Prostate gland (tissue), 2 donors: ENCODE measurements at regions not wholly inside any gene's neighbourhood (a gene's known extent, or its start where the extent isn't known, plus 50 kb on each side); places are given as distances from the start of the nearest gene placed in this dataset.

ENCODE experiments used
- CTCF ChIP-seq, 4 experiments: fragments of 200-600 bp in 2 of 4; fragments of 450-650 bp in 2 of 4; sonication (generic) in 2 of 4; IDR thresholded peaks; 1 replicate in 3 of 4; 2 replicates in 1 of 4; pipeline ENCODE4 v1.5.1; 2016 to 2019; ENCODE audit warnings: antibody characterized with exemption in 4 of 4, mild to moderate bottlenecking in 2 of 4, moderate library complexity in 2 of 4
- POLR2A ChIP-seq: fragments of 450-650 bp; IDR thresholded peaks from one replicate; pipeline ENCODE4 v1.6.1; 2016; ENCODE audit warnings: antibody characterized with exemption, mild to moderate bottlenecking
- POLR2AphosphoS5 ChIP-seq: sonication (generic); formaldehyde crosslinking; IDR thresholded peaks from one replicate; pipeline ENCODE4 v1.6.1; 2017; ENCODE audit warnings: antibody characterized with exemption

GRCh38 chr14:26173581-26174110 lies 424.2 kb downstream of the NOVA1 start:
- TF ChIP-seq CTCF (IDR thresholded peaks at IDR 0.05) (no peak), POLR2AphosphoS5 (no peak), POLR2A (no peak)
